PC-3 (cell line): ENCODE measurements at regions not wholly inside any gene's neighbourhood (a gene's known extent, or its start where the extent isn't known, plus 50 kb on each side); places are given as distances from the start of the nearest gene placed in this dataset.

Experiments used
- ATAC-seq: fragments of 200-7000 bp; cut with Tn5 transposase; 2 replicates; pipeline ENCODE4 v1.9.1; 2020; ENCODE audit warnings: mild to moderate bottlenecking, moderate library complexity
- BruUV-seq: library from RNA; stranded (reverse); fragments of 400-500 nt; replicated peaks from 2 replicates; lab custom pipeline; 2021; lab: Mats Ljungman, UMichigan
- CTCF ChIA-PET: fragments of 300-600 bp; sonication (Branson Sonifier 250); formaldehyde crosslinking; loops from one replicate; lab custom pipeline; 2022; ENCODE audit warnings: antibody characterized with exemption; lab: Charles Lee
- POLR2A ChIA-PET: fragments of 300-600 bp; sonication (Branson Sonifier 250); formaldehyde crosslinking; loops from one replicate; lab custom pipeline; 2022; ENCODE audit warnings: antibody characterized with exemption; ENCODE audit not compliant: unreplicated experiment; lab: Charles Lee
- DNase-seq: peaks from one replicate; pipeline ENCODE4 v3.0.0-alpha.2; 2015
- H2AFZ ChIP-seq: fragments of 300-600 bp; sonication (generic); 2 replicates; pipeline ENCODE4 v1.6.0; 2016; ENCODE audit warnings: antibody characterized with exemption, low read length
- H3F3A ChIP-seq: fragments of 300-600 bp; sonication (generic); one replicate; pipeline ENCODE4 v1.6.0; 2017; ENCODE audit warnings: antibody characterized with exemption, low read length, control low read depth, mild to moderate bottlenecking; ENCODE audit not compliant: unreplicated experiment
- H3K27ac ChIP-seq: fragments of 300-600 bp; sonication (generic); 2 replicates; pipeline ENCODE4 v1.5.1; 2016; ENCODE audit warnings: mild to moderate bottlenecking, low read length
- H3K27me3 ChIP-seq: fragments of 300-600 bp; sonication (generic); 2 replicates; pipeline ENCODE4 v1.6.1; 2016; ENCODE audit warnings: low read length, mixed read lengths
- H3K36me3 ChIP-seq: fragments of 300-600 bp; sonication (generic); 2 replicates; pipeline ENCODE4 v1.6.1; 2016; ENCODE audit warnings: low read depth, mixed run types, low read length, mixed read lengths
- H3K4me1 ChIP-seq: fragments of 300-600 bp; sonication (generic); 2 replicates; pipeline ENCODE4 v1.5.1; 2016; ENCODE audit warnings: low read length; ENCODE audit not compliant: insufficient read depth
- H3K4me2 ChIP-seq: fragments of 300-600 bp; sonication (generic); 2 replicates; pipeline ENCODE4 v1.6.0; 2016; ENCODE audit warnings: low read length
- H3K4me3 ChIP-seq: fragments of 300-600 bp; sonication (generic); 2 replicates; pipeline ENCODE4 v1.5.1; 2016; ENCODE audit warnings: mild to moderate bottlenecking, low read length, mixed read lengths
- H3K79me2 ChIP-seq: fragments of 300-600 bp; sonication (generic); 2 replicates; pipeline ENCODE4 v1.6.1; 2017; ENCODE audit warnings: low read length, mixed read lengths
- H3K9ac ChIP-seq: fragments of 300-600 bp; sonication (generic); 2 replicates; pipeline ENCODE4 v1.6.0; 2016; ENCODE audit warnings: mild to moderate bottlenecking, low read length
- H3K9me2 ChIP-seq: fragments of 300-600 bp; sonication (generic); replicated peaks from 2 replicates; pipeline ENCODE4 v1.6.1; 2016; ENCODE audit warnings: mixed run types, low read length, mixed read lengths
- H3K9me3 ChIP-seq: fragments of 300-600 bp; sonication (generic); 2 replicates; pipeline ENCODE4 v1.6.1; 2016; ENCODE audit warnings: low read length, mixed read lengths
- H4K20me1 ChIP-seq: fragments of 300-600 bp; sonication (generic); 2 replicates; pipeline ENCODE4 v1.6.1; 2016; ENCODE audit warnings: low read length, mixed read lengths
- CTCF ChIP-seq: fragments of 300-600 bp; sonication (generic); conservative IDR thresholded peaks from 2 replicates; pipeline ENCODE4 v1.5.1; 2017; ENCODE audit warnings: antibody characterized with exemption, low read depth, mild to moderate bottlenecking, low read length
- EZH2 ChIP-seq: fragments of 300-600 bp; sonication (generic); IDR thresholded peaks from one replicate; pipeline ENCODE4 v1.6.1; 2017; ENCODE audit warnings: antibody characterized with exemption, mild to moderate bottlenecking, low read length; ENCODE audit not compliant: unreplicated experiment
- EZH2phosphoT487 ChIP-seq: fragments of 300-600 bp; sonication (generic); IDR thresholded peaks from 2 replicates; pipeline ENCODE4 v1.6.1; 2018; ENCODE audit warnings: mild to moderate bottlenecking, antibody characterized with exemption, low read length, borderline replicate concordance
- intact Hi-C: fragments of 100-400 bp; cut with micrococcal nuclease; formaldehyde crosslinking; loops from 2 replicates; pipeline ENCODE4 v1.9.0; 2023

- TF ChIP-seq CTCF (no peak), EZH2 (no peak), EZH2phosphoT487 (no peak)
- DNase-seq (no peak), ATAC-seq (no peak)
- Histone ChIP-seq H3K4me1 (peaks cover 23% of the 10 kb centered on the region), H3K27ac (no peak overlapping the region), H4K20me1 (no peaks in the 10 kb centered on the region), H3F3A (no peaks in the 10 kb centered on the region), H2AFZ (no peak overlapping the region), H3K4me2 (no peak overlapping the region), H3K9me2 (no peaks in the 10 kb centered on the region), H3K36me3 (no peaks in the 10 kb centered on the region), H3K9me3 (no peaks in the 10 kb centered on the region), H3K79me2 (no peaks in the 10 kb centered on the region), H3K27me3 (no peaks in the 10 kb centered on the region), H3K9ac (no peak overlapping the region), H3K4me3 (no peak overlapping the region)
- ChIA-PET POLR2A (interaction anchor here (0.6 kb wide), 1 partner anchor 443 kb away, joined by 3 read pairs; no protein-coding TSS in a partner anchor), CTCF (no interaction called here)
- no TSS peak for BruUV-seq
- intact Hi-C loops = no loop called here
These were observed 496.2 kb upstream of the SULF2 start for GRCh38 chr20:48281501-48281900.

- no peak overlapping the region for H2AFZ ChIP-seq
- no peaks in the 10 kb centered on the region for H3F3A ChIP-seq
- no peak overlapping the region for H3K27ac ChIP-seq
- TF ChIP-seq CTCF = no peak
- TF ChIP-seq EZH2phosphoT487 = no peak
- TF ChIP-seq EZH2 = no peak
- peaks cover 5% of the 10 kb centered on the region for H3K4me1 ChIP-seq
- H4K20me1 ChIP-seq = no peaks in the 10 kb centered on the region
- ATAC-seq (no peak), DNase-seq (no peak)
- no peaks in the 10 kb centered on the region for H3K79me2 ChIP-seq
- ChIA-PET POLR2A (no interaction called here), CTCF (no interaction called here)
- no peaks in the 10 kb centered on the region for H3K9me3 ChIP-seq
- H3K36me3 ChIP-seq = no peaks in the 10 kb centered on the region
- no peaks in the 10 kb centered on the region for H3K9me2 ChIP-seq
- no peak overlapping the region for H3K4me3 ChIP-seq
- intact Hi-C loops = no loop called here
- no peaks in the 10 kb centered on the region for H3K27me3 ChIP-seq
- no peak overlapping the region for H3K9ac ChIP-seq
- no peak overlapping the region for H3K4me2 ChIP-seq
- no TSS peak for BruUV-seq
These were observed 493.7 kb upstream of the SULF2 start for GRCh38 chr20:48278961-48279481.

- H3K27me3 ChIP-seq = no peaks in the 10 kb centered on the region
- H2AFZ ChIP-seq = no peak overlapping the region
- H3K4me3 ChIP-seq = no peak overlapping the region
- H3K9ac ChIP-seq = no peak overlapping the region
- TF ChIP-seq CTCF = no peak
- no peak for TF ChIP-seq EZH2phosphoT487
- TF ChIP-seq EZH2 = no peak
- ChIA-PET POLR2A (no interaction called here), CTCF (no interaction called here)
- H4K20me1 ChIP-seq = no peaks in the 10 kb centered on the region
- no peaks in the 10 kb centered on the region; the same call in 1 of the 2 replicates for H3K9me3 ChIP-seq
- H3K4me1 ChIP-seq = no peaks in the 10 kb centered on the region
- no peaks in the 10 kb centered on the region for H3K9me2 ChIP-seq
- no TSS peak for BruUV-seq
- H3K27ac ChIP-seq = no peak overlapping the region
- H3K4me2 ChIP-seq = no peak overlapping the region
- H3K79me2 ChIP-seq = no peaks in the 10 kb centered on the region
- ATAC-seq = no peak
- intact Hi-C loops = no loop called here
- H3K36me3 ChIP-seq = no peaks in the 10 kb centered on the region
- DNase-seq = no peak
- no peaks in the 10 kb centered on the region for H3F3A ChIP-seq
These were observed 492.0 kb upstream of the SULF2 start for GRCh38 chr20:48277266-48277665.
